Endothelial cell (in vitro differentiated cells): ENCODE measurements at regions not wholly inside any gene's neighbourhood (a gene's known extent, or its start where the extent isn't known, plus 50 kb on each side); places are given as distances from the start of the nearest gene placed in this dataset.

Experiments used
- DNase-seq: peaks from one replicate; pipeline ENCODE4 v3.0.0; 2021; ENCODE audit warnings: low spot score
- H3K27ac Mint-ChIP-seq: one replicate; pipeline ENCODE4 v1.8.0; 2021; ENCODE audit warnings: mixed read lengths, inconsistent platforms; ENCODE audit not compliant: unreplicated experiment
- H3K27me3 Mint-ChIP-seq: one replicate; pipeline ENCODE4 v1.8.0; 2021; ENCODE audit warnings: mild to moderate bottlenecking, moderate library complexity, mixed read lengths, inconsistent platforms; ENCODE audit not compliant: unreplicated experiment
- H3K36me3 Mint-ChIP-seq: one replicate; pipeline ENCODE4 v1.8.0; 2021; ENCODE audit warnings: mild to moderate bottlenecking, low read depth, mixed read lengths, inconsistent platforms; ENCODE audit not compliant: unreplicated experiment
- H3K4me1 Mint-ChIP-seq: one replicate; pipeline ENCODE4 v1.8.0; 2021; ENCODE audit warnings: mild to moderate bottlenecking, mixed read lengths, inconsistent platforms; ENCODE audit not compliant: unreplicated experiment
- H3K4me3 Mint-ChIP-seq: one replicate; pipeline ENCODE4 v1.8.0; 2021; ENCODE audit warnings: mild to moderate bottlenecking, mixed read lengths, inconsistent platforms; ENCODE audit not compliant: unreplicated experiment
- H3K9me3 Mint-ChIP-seq: one replicate; pipeline ENCODE4 v1.8.0; 2021; ENCODE audit warnings: mixed read lengths, inconsistent platforms; ENCODE audit not compliant: unreplicated experiment
- TF ChIP-seq, protein P1 (sequence below): fragments of 200-600 bp; sonication (generic); IDR thresholded peaks from one replicate; pipeline ENCODE4 v1.5.0; 2021; ENCODE audit warnings: antibody characterized with exemption; ENCODE audit not compliant: unreplicated experiment

- Mint-ChIP-seq H3K4me3 (no peak overlapping the region), H3K4me1 (peaks cover 6% of the 10 kb centered on the region), H3K36me3 (no peaks in the 10 kb centered on the region), H3K27ac (no peak overlapping the region), H3K9me3 (no peaks in the 10 kb centered on the region), H3K27me3 (no peaks in the 10 kb centered on the region)
- TF ChIP-seq, protein P1, sequence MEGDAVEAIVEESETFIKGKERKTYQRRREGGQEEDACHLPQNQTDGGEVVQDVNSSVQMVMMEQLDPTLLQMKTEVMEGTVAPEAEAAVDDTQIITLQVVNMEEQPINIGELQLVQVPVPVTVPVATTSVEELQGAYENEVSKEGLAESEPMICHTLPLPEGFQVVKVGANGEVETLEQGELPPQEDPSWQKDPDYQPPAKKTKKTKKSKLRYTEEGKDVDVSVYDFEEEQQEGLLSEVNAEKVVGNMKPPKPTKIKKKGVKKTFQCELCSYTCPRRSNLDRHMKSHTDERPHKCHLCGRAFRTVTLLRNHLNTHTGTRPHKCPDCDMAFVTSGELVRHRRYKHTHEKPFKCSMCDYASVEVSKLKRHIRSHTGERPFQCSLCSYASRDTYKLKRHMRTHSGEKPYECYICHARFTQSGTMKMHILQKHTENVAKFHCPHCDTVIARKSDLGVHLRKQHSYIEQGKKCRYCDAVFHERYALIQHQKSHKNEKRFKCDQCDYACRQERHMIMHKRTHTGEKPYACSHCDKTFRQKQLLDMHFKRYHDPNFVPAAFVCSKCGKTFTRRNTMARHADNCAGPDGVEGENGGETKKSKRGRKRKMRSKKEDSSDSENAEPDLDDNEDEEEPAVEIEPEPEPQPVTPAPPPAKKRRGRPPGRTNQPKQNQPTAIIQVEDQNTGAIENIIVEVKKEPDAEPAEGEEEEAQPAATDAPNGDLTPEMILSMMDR, result no peak
- no peak for DNase-seq
Observed at GRCh38 chr2:220510668-220511067, 883.2 kb downstream of the SLC4A3 start.

DNA sequence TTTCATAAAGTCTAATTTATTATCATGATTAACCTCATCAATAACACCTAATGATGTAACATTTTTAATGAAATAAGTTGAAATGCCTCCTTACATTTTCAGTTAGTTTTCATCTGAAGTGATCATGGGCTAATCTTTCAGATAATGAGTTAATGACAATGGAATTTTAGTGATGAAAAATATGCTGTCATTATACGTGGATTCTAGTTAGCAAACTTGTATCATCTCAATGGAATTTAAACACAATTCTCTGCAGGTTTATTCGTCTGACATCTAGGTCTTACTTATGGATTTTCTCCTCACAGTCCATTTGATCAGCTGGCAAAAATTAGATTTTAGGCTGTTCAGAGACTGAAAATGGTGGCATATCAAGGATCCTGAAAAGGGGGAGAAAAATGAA, 885.0 kb downstream of the SLC4A3 start:
- Mint-ChIP-seq H3K4me3 (no peak overlapping the region), H3K27ac (no peak overlapping the region), H3K27me3 (no peaks in the 10 kb centered on the region), H3K4me1 (no peaks in the 10 kb centered on the region), H3K36me3 (no peaks in the 10 kb centered on the region), H3K9me3 (no peaks in the 10 kb centered on the region)
- TF ChIP-seq, protein P1, result no peak
- DNase-seq, result no peak

- Mint-ChIP-seq H3K27ac (no peak overlapping the region), H3K4me1 (no peaks in the 10 kb centered on the region), H3K9me3 (no peaks in the 10 kb centered on the region), H3K4me3 (no peak overlapping the region), H3K27me3 (no peaks in the 10 kb centered on the region), H3K36me3 (no peaks in the 10 kb centered on the region)
- no peak for DNase-seq
- TF ChIP-seq, protein P1, result no peak
Observed at GRCh38 chr2:220513573-220514288, 886.3 kb downstream of the SLC4A3 start.

GRCh38 chr2:220521551-220521950, 894.1 kb downstream of the SLC4A3 start:
- H3K27me3 Mint-ChIP-seq, result no peaks in the 10 kb centered on the region
- TF ChIP-seq, protein P1, result no peak
- H3K4me3 Mint-ChIP-seq, result no peak overlapping the region
- H3K27ac Mint-ChIP-seq, result no peak overlapping the region
- H3K9me3 Mint-ChIP-seq, result no peaks in the 10 kb centered on the region
- DNase-seq, result no peak
- no peaks in the 10 kb centered on the region for H3K36me3 Mint-ChIP-seq
- H3K4me1 Mint-ChIP-seq, result no peaks in the 10 kb centered on the region

DNA sequence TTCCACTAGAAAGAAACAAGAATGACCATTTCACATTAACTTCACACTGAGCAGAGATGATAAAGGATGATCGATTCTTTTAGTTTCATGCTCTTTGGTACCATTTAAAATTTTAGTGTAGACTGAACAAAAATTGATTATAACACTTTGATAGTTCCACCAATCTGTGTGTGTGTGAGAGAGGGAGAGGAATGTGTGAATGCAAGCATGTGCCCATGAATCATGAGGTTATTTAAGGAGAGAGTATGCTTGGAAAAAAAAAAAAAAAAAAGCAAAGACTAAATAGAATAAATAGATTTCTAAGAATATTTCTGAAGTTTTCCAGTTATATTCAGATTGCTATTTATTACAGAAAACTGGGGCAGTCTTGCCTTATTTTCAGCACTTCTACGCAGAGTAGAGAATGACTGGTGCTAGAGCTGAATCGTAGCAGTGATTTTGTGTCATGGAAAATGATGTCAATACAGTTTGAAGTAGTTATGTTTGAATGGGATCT, 900.8 kb downstream of the SLC4A3 start:
- TF ChIP-seq, protein P1, result no peak
- no peak overlapping the region for H3K27ac Mint-ChIP-seq
- no peak overlapping the region for H3K4me3 Mint-ChIP-seq
- H3K9me3 Mint-ChIP-seq, result no peaks in the 10 kb centered on the region
- no peaks in the 10 kb centered on the region for H3K36me3 Mint-ChIP-seq
- no peaks in the 10 kb centered on the region for H3K27me3 Mint-ChIP-seq
- no peaks in the 10 kb centered on the region for H3K4me1 Mint-ChIP-seq
- DNase-seq, result no peak
